H1 (cell line): ENCODE measurements at regions not wholly inside any gene's neighbourhood (a gene's known extent, or its start where the extent isn't known, plus 50 kb on each side); places are given as distances from the start of the nearest gene placed in this dataset.

Source experiments
- ASH2L ChIP-seq: fragments of 200-600, 300-600 bp; sonication (generic); IDR thresholded peaks from one replicate; pipeline ENCODE4 v1.7.1; 2017; ENCODE audit warnings: low read length
- E2F6 ChIP-seq: IDR thresholded peaks from 2 replicates; pipeline ENCODE4 v1.6.1; 2012; ENCODE audit warnings: inconsistent platforms
- JUN ChIP-seq: IDR thresholded peaks from 2 replicates; pipeline ENCODE4 v1.6.1; 2011; ENCODE audit warnings: low read depth, mild to moderate bottlenecking, improper control_type of control experiment, low read length
- RBBP5 ChIP-seq: IDR thresholded peaks from 2 replicates; pipeline ENCODE4 v1.7.1; 2012; ENCODE audit warnings: low read depth, mild to moderate bottlenecking, inconsistent platforms, low read length, moderate library complexity, borderline replicate concordance
- SIN3A ChIP-seq, 2 experiments: IDR thresholded peaks in 1 of 2; conservative IDR thresholded peaks in 1 of 2; 2 replicates each; pipeline ENCODE4 v1.6.1; 2011 to 2012; ENCODE audit warnings: low read length in 2 of 2, improper control_type of control experiment in 1 of 2, low read depth in 1 of 2, mild to moderate bottlenecking in 1 of 2
- SP4 ChIP-seq: IDR thresholded peaks from 2 replicates; pipeline ENCODE4 v1.6.1; 2012; ENCODE audit warnings: low read length, inconsistent platforms
- YY1 ChIP-seq: IDR thresholded peaks from 2 replicates; pipeline ENCODE4 v1.6.1; 2011; ENCODE audit warnings: low read depth, mild to moderate bottlenecking, low read length
- TF ChIP-seq, protein P1 (sequence below): fragments of 300-600 bp; sonication (generic); IDR thresholded peaks from 2 replicates; pipeline ENCODE4 v1.7.1; 2012; ENCODE audit warnings: low read length, moderate library complexity, mild to moderate bottlenecking, inconsistent platforms; ENCODE audit not compliant: insufficient replicate concordance

DNA sequence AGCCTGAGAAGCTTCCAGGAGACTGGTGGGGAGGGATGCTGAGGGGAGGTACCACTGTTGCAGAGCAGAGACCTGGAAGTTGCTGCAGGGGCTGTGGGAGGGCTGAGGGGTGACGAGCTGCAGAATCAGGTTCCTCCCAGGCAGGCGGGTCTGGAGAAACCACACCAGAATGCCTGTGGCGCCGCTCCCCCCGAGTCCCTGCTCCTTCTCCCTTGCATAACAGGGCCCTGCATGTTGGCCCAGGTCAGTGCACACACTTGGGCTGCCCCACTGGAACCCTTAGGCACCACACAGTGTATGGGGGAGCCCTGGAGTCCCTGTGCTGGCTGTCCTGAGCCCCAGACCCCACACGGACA lies 60.4 kb downstream of the ARL4C start (continued):
- TF ChIP-seq, protein P1, sequence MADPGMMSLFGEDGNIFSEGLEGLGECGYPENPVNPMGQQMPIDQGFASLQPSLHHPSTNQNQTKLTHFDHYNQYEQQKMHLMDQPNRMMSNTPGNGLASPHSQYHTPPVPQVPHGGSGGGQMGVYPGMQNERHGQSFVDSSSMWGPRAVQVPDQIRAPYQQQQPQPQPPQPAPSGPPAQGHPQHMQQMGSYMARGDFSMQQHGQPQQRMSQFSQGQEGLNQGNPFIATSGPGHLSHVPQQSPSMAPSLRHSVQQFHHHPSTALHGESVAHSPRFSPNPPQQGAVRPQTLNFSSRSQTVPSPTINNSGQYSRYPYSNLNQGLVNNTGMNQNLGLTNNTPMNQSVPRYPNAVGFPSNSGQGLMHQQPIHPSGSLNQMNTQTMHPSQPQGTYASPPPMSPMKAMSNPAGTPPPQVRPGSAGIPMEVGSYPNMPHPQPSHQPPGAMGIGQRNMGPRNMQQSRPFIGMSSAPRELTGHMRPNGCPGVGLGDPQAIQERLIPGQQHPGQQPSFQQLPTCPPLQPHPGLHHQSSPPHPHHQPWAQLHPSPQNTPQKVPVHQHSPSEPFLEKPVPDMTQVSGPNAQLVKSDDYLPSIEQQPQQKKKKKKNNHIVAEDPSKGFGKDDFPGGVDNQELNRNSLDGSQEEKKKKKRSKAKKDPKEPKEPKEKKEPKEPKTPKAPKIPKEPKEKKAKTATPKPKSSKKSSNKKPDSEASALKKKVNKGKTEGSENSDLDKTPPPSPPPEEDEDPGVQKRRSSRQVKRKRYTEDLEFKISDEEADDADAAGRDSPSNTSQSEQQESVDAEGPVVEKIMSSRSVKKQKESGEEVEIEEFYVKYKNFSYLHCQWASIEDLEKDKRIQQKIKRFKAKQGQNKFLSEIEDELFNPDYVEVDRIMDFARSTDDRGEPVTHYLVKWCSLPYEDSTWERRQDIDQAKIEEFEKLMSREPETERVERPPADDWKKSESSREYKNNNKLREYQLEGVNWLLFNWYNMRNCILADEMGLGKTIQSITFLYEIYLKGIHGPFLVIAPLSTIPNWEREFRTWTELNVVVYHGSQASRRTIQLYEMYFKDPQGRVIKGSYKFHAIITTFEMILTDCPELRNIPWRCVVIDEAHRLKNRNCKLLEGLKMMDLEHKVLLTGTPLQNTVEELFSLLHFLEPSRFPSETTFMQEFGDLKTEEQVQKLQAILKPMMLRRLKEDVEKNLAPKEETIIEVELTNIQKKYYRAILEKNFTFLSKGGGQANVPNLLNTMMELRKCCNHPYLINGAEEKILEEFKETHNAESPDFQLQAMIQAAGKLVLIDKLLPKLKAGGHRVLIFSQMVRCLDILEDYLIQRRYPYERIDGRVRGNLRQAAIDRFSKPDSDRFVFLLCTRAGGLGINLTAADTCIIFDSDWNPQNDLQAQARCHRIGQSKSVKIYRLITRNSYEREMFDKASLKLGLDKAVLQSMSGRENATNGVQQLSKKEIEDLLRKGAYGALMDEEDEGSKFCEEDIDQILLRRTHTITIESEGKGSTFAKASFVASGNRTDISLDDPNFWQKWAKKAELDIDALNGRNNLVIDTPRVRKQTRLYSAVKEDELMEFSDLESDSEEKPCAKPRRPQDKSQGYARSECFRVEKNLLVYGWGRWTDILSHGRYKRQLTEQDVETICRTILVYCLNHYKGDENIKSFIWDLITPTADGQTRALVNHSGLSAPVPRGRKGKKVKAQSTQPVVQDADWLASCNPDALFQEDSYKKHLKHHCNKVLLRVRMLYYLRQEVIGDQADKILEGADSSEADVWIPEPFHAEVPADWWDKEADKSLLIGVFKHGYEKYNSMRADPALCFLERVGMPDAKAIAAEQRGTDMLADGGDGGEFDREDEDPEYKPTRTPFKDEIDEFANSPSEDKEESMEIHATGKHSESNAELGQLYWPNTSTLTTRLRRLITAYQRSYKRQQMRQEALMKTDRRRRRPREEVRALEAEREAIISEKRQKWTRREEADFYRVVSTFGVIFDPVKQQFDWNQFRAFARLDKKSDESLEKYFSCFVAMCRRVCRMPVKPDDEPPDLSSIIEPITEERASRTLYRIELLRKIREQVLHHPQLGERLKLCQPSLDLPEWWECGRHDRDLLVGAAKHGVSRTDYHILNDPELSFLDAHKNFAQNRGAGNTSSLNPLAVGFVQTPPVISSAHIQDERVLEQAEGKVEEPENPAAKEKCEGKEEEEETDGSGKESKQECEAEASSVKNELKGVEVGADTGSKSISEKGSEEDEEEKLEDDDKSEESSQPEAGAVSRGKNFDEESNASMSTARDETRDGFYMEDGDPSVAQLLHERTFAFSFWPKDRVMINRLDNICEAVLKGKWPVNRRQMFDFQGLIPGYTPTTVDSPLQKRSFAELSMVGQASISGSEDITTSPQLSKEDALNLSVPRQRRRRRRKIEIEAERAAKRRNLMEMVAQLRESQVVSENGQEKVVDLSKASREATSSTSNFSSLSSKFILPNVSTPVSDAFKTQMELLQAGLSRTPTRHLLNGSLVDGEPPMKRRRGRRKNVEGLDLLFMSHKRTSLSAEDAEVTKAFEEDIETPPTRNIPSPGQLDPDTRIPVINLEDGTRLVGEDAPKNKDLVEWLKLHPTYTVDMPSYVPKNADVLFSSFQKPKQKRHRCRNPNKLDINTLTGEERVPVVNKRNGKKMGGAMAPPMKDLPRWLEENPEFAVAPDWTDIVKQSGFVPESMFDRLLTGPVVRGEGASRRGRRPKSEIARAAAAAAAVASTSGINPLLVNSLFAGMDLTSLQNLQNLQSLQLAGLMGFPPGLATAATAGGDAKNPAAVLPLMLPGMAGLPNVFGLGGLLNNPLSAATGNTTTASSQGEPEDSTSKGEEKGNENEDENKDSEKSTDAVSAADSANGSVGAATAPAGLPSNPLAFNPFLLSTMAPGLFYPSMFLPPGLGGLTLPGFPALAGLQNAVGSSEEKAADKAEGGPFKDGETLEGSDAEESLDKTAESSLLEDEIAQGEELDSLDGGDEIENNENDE: no peak
- no peak for TF ChIP-seq JUN
- TF ChIP-seq RBBP5: no peak
- no peak for TF ChIP-seq SIN3A (conservative IDR thresholded peaks at IDR 0.05 in 1 of 2, IDR thresholded peaks at IDR 0.05 in 1 of 2; ENCODE audit: low read depth in 1 of 2, low read length in 2 of 2)
- no peak for TF ChIP-seq ASH2L
- TF ChIP-seq YY1: no peak
- no peak for TF ChIP-seq E2F6
- no peak for TF ChIP-seq SP4
